Right renal cortex interstitium (tissue), 3 donors: ENCODE measurements at regions not wholly inside any gene's neighbourhood (a gene's known extent, or its start where the extent isn't known, plus 50 kb on each side); places are given as distances from the start of the nearest gene placed in this dataset.

Experiments
- DNase-seq, 3 donors: peaks; one replicate each; pipeline ENCODE4 v3.0.0-alpha.2; 2013; ENCODE audit warnings: low read depth in 3 of 3, low spot score in 2 of 3

DNA sequence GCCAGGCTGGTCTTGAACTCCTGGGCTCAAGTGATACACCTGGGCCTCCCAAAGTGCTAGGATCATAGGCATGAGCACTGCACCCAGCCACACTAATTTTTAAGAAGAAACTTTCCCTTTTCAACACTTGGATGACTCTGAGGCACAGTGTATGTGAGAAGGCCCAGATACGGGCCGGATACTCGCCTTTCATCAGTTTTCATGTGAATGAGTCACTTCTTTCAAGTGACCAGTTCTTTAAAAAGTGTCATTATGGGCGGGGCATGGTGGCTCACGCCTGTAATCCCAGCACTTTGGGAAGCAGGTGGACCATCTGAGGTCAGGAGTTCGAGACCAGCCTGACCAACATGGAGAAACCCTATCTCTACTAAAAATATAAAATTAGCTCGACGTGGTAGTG is 120.8 kb downstream of the CTTN start:
- no peak for DNase-seq

DNA sequence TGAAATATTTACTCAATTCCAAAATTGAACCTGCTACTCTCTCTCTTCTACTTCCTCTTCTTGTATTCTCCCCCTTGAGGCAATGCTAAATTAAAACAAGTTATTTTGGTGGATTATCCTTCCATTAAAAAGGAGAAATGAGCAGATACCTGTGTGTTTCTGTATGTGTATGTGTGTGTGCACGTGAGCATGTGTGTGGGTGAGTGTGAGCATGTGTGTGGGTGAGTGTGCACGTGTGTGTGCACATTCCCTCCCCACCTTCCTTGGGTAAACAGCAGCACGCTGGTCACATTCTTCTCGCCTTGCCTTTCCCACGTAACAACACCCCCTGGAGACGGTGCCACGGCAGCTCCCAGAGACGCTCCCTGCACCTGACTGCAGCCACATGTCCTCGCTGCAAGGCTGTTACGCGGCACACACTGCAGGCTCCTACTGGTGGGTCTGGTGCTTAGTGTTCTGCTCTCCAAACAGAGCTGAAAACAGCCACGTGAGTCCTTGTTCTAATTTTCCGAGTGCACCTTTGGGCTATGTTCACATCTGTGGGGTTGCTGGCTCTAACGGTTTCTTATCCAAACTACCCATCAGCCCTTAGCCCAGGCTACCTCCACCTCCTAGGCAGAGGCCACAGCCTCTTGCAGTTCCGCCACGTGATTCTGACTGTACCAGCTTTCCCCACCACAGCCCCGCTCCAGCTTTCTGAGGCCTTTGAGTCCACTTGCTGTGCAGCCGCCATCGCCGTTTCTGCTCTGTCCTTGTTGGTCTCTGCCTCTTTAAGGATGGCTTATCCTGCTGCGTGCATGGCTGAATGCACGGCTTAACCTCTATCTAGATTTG is 123.4 kb downstream of the CTTN start:
- no peak for DNase-seq

DNA sequence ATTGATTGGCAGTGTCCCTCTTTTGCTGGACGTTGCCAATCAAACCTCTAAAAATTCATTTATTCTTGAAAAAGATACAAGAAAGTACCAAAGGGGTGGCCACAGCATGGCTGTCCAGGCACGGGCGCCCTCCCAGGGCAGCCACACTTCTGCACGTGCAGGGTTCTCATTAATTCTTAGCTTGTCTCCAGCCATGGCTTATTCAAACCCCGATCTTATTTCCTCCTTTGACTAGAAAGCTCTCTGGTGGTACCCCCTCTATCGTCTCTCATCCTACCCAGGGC is 123.9 kb downstream of the CTTN start:
- DNase-seq = no peak

DNA sequence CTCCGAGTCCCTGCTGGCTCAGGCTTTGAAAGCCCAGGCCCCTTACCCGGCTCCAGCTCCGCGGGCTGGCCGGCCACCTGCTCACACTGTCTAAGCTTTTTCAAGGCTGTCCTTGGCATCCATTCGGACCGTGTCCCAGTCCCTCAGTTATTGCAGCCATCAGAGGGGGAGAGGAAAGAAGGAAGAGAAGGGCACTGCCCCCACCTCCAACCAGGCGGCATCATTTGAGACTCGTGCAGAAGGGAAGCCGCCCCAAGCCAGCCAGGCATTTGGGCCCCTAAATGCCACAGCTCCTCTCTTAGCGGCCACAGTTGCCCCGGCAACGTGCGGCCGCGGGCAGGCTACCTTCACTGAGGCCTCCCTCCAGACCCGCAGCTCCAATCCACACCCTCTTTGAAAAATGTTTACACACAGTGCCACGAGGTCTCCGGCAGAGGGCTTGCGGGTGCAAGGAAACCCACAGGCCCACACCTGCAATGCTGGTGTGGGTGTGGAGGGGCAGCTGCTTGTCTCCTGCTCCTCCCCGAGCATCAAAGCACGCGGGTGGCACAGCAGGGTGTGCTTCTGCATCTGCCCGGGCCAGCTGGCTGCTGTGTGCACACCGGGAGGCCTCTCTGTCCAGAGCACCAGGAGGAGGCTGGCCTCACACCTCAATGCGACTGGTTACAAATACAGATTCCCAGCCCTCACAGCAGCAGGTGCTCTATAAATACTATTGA is 124.4 kb downstream of the CTTN start:
- DNase-seq = no peak

DNA sequence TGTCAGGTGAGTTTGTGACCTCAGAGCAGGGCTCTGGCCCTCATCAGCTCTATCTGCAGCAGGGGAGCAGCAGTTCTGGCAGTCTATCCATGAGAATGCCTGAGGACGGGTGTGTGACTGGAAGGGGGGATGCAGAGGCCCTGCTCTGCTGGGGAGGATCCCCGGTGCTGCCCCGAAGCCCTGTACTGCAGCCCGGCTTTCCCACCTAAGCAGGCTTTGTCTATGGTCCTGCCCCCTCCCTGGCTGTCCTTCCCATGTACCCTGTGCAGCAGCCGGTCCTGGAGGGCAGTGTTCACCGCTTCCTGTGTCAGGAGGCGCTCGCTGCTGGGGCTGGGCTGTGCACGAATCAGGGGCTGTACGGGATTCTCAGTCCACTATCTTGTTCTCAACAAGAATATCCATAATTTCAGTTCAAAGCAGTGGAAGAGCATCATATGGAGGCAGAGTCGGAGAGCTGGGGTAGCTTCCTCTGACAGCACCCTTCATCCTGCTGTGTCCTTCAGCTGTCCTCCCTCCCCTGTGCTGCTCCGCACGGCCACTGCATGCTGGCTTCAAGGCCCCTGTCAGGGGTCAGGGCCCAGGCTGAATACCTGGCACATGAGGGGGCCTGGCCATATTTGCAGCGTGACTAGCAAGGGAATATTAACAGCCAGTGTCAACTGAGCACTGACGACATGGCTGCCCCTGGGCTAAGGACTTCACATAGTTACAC is 125.2 kb downstream of the CTTN start:
- DNase-seq = no peak

DNA sequence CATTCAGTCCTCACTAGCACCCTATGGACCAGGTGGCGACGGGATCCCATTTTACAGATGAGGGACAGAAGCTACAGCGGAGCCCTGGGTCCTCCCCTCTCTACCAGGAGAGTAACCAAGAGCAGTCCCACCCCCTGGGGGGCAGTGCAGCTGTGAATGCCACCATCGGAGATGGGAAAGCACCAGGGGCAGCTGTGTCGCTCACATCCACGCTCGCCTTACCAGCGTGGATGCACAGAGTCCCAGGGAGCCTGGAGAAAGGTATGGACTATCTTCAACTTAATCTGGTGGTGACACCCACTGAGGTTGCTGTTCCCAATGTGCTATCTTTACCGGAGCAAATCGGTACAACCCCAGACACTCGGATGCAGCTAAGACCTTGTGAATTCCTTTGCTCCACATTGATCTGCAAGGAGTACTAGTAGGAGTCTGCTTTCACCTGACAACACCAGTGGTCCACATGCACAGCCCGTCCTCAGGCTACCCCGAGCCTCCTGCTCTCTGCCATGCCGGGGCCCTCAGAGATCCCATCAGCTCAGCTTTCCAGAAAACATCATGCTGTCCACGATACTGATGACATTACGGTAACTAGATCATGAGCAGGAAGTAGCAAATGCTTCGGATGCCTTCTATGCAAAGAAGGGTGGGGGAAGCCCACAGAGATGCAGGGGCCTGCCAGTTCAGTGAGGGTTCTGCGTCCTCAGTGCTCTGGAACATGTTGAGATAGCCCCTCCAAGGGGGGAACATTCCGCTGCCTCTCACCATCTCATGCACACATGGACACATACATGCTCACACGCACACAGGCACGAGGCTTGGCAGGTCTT is 126.0 kb downstream of the CTTN start:
- DNase-seq = no peak

DNA sequence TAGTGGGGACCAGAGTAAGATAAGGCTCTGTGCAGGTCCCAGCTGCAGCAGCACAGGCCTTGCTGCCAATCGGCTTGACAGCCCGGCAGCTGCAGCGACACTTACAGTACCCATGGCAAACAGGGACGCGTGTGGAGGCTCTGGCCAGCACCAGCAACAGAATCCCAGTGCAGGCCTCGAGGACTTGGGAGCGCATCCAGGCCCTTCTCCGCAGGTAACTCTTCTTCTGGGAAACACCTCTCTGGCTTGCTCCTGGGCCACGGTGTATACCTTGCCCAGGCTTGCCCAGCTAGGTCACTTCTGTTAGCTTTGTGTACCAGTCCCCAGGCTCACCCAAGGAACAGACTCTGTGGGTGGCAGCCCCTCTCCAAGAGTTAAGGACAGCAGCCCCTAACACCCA is 126.7 kb downstream of the CTTN start:
- DNase-seq = no peak

DNA sequence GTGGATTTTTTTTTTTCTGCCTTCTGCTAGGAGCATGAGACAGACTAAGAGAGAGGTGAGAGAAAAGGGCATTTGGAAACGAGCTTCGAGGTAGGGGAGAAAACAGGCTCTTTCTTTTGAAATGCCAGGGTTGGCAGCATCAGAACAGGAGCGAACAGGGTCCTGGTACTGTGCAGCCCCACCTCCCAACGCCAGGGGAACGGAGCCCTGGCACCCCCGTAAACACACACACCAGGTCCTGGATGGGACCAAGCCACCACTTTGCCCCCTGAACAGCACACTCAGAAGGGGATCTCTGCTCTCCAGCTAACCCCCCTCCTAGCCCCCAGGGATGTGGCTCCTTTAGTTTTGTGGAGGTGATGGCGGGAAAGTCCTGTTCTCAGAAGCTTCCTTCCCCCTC is 127.1 kb downstream of the CTTN start:
- no peak for DNase-seq

DNA sequence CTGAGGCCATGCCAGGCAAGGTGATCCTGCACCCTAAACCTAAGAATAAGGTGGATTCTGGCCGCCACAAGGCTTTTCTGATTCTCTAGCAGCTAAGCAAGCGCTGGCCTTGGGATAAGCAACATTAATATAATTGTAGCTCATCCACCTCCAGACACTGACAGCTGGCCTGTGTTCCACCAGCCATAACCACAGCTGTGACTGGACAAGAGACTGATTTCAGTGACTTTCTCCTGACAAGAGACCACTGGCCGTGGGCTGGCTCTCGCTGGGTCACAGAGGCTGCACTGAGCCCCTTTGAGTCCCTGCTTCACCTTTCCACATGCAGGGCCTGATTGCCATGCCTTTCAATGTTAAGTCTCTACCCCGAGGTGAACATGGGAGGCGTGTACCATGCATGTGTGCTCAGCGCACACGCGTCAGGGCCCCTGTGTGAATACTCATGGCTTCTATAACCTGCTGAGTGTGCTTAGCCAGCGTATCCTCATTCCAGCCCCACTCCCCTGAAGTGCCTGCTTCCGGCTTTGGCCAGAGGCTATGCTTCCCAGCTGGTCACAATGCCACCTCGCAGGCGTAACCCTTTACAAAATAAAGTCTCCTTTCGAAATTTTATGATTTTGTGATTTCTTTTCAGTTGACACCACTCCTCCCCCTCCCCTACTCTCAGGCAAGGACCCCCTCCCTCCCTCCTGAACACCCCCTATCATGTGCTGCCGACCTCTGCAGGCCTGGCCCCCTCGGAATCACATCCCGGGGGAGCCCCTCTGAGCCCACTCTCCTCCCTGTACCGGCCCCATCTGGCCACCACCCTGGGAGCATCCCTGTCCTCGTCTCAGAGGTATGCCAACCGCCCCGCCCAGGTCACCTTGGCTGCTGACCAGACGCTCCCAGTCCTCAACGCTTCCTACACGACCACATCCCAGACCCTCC is 128.1 kb downstream of the CTTN start:
- no peak for DNase-seq

DNA sequence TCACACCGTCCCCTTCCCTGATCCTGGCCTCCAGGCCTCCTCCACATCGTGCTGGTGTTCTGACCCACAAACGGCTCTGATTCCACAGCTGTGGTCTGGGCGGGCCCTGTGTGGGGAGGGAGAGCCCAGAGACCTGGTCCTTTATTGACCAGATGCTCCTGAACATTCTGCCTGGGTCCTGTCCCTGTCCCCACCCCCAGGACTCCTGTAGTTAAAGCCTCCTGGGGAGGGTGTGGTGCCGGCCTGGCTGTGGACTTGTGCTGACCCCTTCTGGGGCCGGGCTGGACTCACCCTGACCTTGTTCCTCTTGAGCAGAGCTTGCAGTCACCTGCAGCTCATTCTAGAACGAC is 128.7 kb downstream of the CTTN start:
- no peak for DNase-seq

DNA sequence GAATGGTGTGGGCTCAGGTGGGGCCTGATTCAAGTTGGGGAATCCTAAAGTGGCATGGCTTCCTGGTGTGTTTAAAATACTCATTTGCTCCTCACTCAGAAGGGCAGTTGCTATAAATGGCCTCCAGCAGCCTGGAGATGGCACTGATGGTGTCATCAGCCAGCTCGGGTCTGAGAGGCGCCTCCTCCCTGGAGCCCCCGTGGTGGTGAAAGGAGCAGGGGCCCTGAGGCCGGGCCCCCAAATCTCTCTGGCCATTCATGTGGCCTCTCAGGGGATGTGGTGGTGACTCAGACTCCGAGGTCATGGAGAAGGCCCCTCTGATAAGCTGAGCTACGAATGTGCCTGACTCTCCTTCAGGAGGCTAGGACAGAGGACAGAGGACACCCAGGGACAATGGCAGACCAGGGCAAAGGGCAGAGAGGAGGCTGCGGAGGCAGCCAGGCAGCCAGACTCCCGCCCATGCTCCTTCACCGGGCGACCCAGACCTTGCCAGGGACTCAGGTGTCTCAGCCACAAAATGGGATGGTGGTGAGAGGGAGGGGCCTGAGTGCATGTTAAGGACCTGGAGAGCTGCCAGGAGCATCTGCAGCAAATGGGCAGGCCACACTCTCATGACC is 129.2 kb downstream of the CTTN start:
- no peak for DNase-seq

DNA sequence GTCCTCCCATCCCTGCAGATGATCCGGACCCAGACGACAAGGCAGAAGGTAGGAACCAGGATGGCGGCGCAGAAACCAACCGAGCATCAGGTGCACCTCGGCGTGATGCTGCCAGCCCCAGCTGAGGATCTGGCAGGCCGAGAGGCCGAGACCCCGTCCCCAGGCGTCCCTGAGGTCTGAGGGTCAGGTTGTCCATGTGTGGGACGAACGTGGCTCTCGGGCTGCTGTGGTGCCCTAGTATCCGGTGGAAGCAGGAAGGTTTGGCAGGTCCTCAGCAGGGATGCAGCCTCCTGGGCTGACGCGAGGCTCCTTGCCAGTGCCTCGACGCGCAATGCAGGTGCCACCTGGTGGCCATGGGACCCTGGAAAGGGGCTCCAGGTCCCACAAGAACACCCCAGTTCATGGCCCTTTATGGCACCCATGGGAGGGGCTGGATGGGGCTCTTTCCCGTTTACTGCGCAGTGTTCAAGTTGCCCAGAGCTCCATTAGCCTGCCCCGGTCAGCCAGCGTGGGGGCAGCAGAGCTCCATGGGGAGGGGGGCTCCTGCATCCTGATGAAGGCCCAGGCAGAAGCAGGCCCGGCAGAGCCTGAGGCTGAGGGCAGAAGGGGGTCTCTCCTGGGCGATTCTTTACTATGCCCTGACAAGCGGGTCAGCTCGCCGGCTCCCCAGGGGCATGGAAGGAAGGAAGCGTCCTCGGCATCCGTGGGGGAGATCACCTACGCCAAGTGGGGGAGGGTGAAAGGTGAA is 129.9 kb downstream of the CTTN start:
- DNase-seq = no peak

DNA sequence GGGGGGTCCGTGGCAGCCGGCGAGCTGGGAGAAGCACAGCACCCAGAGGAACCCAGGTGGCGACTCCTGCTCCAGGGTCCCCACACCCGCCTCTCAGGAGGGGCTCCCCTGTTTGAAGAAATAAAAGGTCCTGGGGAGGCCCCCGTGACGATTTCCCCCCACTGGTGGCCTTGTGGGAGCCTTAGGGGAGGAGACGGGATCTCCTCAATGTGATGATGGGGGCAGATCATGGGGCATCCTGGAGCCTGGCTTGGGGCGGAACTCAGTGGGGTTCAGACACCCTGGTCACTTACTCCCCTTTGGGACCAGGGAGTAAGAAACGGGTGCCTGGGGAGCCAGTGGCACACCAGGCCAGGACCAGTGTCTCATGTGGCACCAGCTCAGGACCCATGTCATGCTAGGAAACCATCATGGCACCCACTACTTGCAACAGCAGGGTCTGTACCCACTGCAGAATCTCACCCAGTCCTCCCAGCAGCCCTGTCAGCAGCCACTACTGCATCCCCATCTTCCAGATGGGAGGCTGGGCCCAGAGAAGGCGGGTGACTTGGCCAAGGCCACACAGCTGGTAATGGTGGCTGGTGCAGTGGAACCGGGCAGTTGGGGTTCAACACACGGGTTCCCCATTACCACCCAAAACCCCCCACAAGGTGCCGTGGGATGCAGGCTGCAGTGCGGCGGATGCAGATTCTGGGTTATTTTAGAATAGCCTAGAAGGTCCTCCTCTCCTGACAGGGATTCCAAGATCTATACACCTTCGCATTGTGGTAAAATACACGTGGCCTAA is 130.7 kb downstream of the CTTN start:
- DNase-seq = no peak

DNA sequence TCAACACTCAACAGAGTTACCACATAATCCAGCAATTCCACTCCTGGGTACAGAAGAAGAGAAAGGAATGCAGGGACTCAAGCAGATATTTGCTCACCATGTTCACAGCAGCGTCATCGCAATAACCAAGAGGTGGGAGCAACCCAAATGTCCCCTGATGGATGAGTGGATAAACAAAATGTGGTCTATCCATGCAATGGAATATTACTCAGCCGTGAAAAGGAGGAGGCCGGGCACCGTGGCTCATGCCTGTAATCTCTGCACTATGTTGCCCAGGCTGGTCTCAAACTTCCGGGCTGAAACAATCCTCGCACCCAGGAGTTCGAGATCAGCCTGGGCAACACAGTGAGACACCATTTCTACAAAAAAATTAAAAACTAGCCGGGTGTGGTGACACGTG is 131.7 kb downstream of the CTTN start:
- no peak for DNase-seq

DNA sequence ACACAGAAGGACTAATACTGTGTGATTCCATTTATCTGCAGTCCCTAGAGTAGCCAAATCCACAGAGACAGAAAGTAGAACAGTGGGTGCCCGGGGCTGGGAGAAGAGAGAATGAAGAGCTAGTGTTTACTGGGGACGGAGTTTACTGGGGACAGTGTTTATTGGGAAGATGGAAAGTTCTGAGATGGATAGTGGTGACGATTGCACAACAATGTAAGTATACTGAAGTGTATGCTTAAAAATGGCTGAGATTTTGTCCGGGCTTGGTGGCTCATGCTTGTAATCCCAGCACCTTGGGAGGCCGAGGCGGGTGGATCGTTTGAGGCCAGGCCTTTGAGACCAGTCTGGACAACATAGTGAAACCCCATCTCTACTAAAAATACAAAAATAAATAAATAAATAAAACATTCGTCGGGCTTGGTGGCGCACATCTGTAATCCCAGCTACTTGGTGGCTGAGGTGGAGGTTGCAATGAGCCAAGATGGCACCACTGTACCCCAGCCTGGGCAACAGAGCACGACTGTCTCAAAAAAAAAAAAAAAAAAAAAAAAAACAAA is 132.4 kb downstream of the CTTN start:
- DNase-seq = no peak

DNA sequence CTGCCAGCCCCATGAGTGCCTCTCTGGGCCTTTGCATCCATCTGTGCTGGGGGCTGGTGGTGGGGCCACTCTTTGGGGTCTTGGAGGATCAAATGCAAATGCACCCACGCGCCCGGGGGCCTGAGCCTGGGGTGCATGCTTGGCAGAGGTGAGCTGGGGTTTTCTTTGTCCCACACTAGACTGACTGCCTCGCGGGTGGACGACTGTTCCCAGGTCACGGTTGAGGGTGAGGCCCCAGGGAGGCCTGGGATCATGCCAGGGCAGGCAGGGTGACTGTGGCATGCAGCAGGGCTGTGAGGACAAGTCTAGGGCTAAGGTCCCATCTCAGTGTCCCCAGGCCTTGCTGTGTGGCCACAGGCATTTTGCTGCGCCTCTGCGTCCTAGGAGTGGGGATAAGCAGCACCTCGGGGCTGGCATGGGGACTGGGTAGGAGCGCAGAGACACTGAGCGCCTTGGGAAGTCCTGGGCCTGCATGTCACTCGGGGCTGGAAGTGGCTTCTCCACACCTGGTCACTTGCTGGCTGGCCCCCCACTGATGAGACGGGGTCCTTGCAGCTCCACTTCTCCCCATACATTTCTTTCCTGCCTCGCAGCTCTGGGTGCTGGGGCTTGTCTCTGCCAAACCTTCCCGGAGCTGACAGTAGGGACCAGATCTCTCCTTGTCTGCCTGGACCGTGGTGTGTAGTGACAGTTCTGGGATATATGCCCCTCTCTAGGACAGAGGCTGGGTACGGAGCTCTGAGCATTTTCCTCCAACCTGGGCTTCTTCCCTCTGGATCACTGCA is 133.1 kb downstream of the CTTN start:
- no peak for DNase-seq

DNA sequence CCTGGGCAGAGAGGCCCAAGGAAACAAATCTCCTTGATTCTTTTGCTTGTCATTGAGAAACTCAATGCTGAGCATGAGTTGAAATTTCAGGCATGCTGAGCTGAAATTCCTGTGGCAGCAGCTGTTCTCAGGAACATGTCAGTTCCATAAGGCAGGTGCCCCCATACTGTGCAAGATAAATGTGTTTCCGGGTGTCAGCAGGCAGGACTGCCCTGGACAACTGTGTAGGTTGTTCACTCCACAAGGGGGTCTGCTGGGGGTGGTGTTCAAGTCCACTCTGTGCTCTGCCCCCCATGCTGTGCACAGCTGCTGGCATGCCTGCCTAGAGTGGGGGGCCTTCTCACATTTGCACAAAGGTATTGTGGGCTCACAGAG is 133.7 kb downstream of the CTTN start:
- DNase-seq = no peak
